DOHH2 (cell line): ENCODE measurements at regions not wholly inside any gene's neighbourhood (a gene's known extent, or its start where the extent isn't known, plus 50 kb on each side); places are given as distances from the start of the nearest gene placed in this dataset.

Source experiments
- CTCF ChIP-seq: fragments of 200-600 bp; sonication (generic); IDR thresholded peaks from one replicate; pipeline ENCODE4 v1.5.1; 2014; ENCODE audit warnings: antibody characterized with exemption, mild to moderate bottlenecking, low read depth, low read length; ENCODE audit not compliant: poor library complexity, severe bottlenecking
- EZH2phosphoT487 ChIP-seq: fragments of 200-600 bp; sonication (generic); IDR thresholded peaks from 2 replicates; pipeline ENCODE4 v1.6.1; 2017; ENCODE audit warnings: borderline replicate concordance, mild to moderate bottlenecking, antibody characterized with exemption, low read length, moderate library complexity, mixed read lengths

GRCh38 chr6:91645811-91646210 lies 1058.9 kb upstream of the MAP3K7 start:
- no peak for TF ChIP-seq CTCF
- TF ChIP-seq EZH2phosphoT487 = no peak
